GM12878 (cell line): ENCODE measurements at regions not wholly inside any gene's neighbourhood (a gene's known extent, or its start where the extent isn't known, plus 50 kb on each side); places are given as distances from the start of the nearest gene placed in this dataset.

Experiments used
- BACH1 ChIP-seq: fragments of 450-650 bp; IDR thresholded peaks from 2 replicates; pipeline ENCODE4 v1.6.1; 2017; ENCODE audit warnings: mild to moderate bottlenecking, borderline replicate concordance
- CREM ChIP-seq: IDR thresholded peaks from 2 replicates; pipeline ENCODE4 v1.6.1; 2014; ENCODE audit warnings: antibody characterized with exemption, low read depth
- EZH2 ChIP-seq: IDR thresholded peaks from 2 replicates; pipeline ENCODE4 v1.6.1; 2012; ENCODE audit warnings: low read depth, mild to moderate bottlenecking, control low read depth, inconsistent platforms, low read length, borderline replicate concordance; ENCODE audit not compliant: control insufficient read depth
- IKZF1 ChIP-seq: fragments of 450-650 bp; conservative IDR thresholded peaks from 2 replicates; pipeline ENCODE4 v1.6.1; 2017; ENCODE audit warnings: antibody characterized with exemption, mild to moderate bottlenecking
- PML ChIP-seq: IDR thresholded peaks from 2 replicates; pipeline ENCODE4 v1.6.1; 2012; ENCODE audit warnings: low read length, inconsistent platforms
- STAT3 ChIP-seq: IDR thresholded peaks from 2 replicates; pipeline ENCODE4 v1.6.1; 2011; ENCODE audit warnings: low read depth, low read length, improper control_type of control experiment
- TCF7 ChIP-seq: IDR thresholded peaks from 2 replicates; pipeline ENCODE4 v1.6.1; 2014; ENCODE audit warnings: antibody characterized with exemption, borderline replicate concordance
- TF ChIP-seq, protein P1 (sequence below): fragments of 450-650 bp; IDR thresholded peaks from 2 replicates; pipeline ENCODE4 v1.6.1; 2016; ENCODE audit warnings: mild to moderate bottlenecking
- TF ChIP-seq, protein P2 (sequence below), 3 experiments: IDR thresholded peaks in 2 of 3; conservative IDR thresholded peaks in 1 of 3; 2 replicates each; pipeline ENCODE4 v1.5.1; 2011; ENCODE audit warnings: low read depth in 3 of 3, low read length in 3 of 3, mild to moderate bottlenecking in 3 of 3, control low read depth in 2 of 3, moderate library complexity in 2 of 3, inconsistent platforms in 1 of 3, mixed read lengths in 1 of 3; ENCODE audit not compliant: control insufficient read depth in 2 of 3, insufficient read depth in 1 of 3; ENCODE audit errors: extremely low read depth in 1 of 3
- TF ChIP-seq, protein P3 (sequence below): fragments of 450-650 bp; formaldehyde crosslinking; IDR thresholded peaks from 2 replicates; pipeline ENCODE4 v1.5.0; 2022; ENCODE audit warnings: mild to moderate bottlenecking, missing genetic modification characterization

DNA sequence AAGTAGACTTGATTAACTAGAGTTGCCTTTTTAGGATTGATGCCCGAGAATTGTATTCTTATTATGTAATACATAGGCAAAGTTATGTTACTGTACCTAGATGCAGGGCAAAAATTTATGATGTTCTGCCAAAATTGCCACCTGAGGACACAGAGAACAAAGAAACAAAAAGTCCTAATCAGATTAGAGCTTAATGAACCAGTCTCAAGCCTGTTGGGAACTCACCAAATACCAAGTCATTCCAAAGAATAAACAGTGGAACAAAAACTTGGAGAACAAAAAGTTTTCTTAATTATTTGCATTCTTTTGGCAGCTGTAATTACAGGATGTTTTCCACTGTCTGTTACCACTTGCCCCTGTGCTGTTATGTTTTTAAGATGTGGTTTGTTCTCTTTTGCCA is 154.7 kb upstream of the SGK1 start:
- TF ChIP-seq STAT3 (no peak), BACH1 (no peak), EZH2 (no peak), IKZF1 (no peak), CREM (no peak), PML (no peak), TCF7 (no peak)
- TF ChIP-seq, protein P1, sequence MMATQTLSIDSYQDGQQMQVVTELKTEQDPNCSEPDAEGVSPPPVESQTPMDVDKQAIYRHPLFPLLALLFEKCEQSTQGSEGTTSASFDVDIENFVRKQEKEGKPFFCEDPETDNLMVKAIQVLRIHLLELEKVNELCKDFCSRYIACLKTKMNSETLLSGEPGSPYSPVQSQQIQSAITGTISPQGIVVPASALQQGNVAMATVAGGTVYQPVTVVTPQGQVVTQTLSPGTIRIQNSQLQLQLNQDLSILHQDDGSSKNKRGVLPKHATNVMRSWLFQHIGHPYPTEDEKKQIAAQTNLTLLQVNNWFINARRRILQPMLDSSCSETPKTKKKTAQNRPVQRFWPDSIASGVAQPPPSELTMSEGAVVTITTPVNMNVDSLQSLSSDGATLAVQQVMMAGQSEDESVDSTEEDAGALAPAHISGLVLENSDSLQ, result no peak
- TF ChIP-seq, protein P2, sequence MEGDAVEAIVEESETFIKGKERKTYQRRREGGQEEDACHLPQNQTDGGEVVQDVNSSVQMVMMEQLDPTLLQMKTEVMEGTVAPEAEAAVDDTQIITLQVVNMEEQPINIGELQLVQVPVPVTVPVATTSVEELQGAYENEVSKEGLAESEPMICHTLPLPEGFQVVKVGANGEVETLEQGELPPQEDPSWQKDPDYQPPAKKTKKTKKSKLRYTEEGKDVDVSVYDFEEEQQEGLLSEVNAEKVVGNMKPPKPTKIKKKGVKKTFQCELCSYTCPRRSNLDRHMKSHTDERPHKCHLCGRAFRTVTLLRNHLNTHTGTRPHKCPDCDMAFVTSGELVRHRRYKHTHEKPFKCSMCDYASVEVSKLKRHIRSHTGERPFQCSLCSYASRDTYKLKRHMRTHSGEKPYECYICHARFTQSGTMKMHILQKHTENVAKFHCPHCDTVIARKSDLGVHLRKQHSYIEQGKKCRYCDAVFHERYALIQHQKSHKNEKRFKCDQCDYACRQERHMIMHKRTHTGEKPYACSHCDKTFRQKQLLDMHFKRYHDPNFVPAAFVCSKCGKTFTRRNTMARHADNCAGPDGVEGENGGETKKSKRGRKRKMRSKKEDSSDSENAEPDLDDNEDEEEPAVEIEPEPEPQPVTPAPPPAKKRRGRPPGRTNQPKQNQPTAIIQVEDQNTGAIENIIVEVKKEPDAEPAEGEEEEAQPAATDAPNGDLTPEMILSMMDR (IDR thresholded peaks at IDR 0.05 in 2 of 3, conservative IDR thresholded peaks at IDR 0.05 in 1 of 3; ENCODE audit: control insufficient read depth in 2 of 3, extremely low read depth in 1 of 3, insufficient read depth in 1 of 3, low read depth in 3 of 3, low read length in 3 of 3), result no peak
- TF ChIP-seq, protein P3, sequence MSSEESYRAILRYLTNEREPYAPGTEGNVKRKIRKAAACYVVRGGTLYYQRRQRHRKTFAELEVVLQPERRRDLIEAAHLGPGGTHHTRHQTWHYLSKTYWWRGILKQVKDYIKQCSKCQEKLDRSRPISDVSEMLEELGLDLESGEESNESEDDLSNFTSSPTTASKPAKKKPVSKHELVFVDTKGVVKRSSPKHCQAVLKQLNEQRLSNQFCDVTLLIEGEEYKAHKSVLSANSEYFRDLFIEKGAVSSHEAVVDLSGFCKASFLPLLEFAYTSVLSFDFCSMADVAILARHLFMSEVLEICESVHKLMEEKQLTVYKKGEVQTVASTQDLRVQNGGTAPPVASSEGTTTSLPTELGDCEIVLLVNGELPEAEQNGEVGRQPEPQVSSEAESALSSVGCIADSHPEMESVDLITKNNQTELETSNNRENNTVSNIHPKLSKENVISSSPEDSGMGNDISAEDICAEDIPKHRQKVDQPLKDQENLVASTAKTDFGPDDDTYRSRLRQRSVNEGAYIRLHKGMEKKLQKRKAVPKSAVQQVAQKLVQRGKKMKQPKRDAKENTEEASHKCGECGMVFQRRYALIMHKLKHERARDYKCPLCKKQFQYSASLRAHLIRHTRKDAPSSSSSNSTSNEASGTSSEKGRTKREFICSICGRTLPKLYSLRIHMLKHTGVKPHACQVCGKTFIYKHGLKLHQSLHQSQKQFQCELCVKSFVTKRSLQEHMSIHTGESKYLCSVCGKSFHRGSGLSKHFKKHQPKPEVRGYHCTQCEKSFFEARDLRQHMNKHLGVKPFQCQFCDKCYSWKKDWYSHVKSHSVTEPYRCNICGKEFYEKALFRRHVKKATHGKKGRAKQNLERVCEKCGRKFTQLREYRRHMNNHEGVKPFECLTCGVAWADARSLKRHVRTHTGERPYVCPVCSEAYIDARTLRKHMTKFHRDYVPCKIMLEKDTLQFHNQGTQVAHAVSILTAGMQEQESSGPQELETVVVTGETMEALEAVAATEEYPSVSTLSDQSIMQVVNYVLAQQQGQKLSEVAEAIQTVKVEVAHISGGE, result no peak
